ENCODE measurements at regions not wholly inside any gene's neighbourhood (a gene's known extent, or its start where the extent isn't known, plus 50 kb on each side); places are given as distances from the start of the nearest gene placed in this dataset.
A peak's percentile ranks its signal among the peaks of the same experiment; 100 is the strongest.
"Not testable (repeated sequence)": the region's sequence is repeated elsewhere in the genome, so short reads cannot be mapped to it uniquely, and the experiment has no call there.

GRCh38 chr15:79609506-79609905 is 177.4 kb downstream of the MINAR1 start:
- DNase-seq: no peak

- no peak for DNase-seq
Measured at GRCh38 chr15:79610021-79610420, 177.9 kb downstream of the MINAR1 start.

- DNase-seq: no peak
Measured at GRCh38 chr15:79615754-79616153, 183.6 kb downstream of the MINAR1 start.

- DNase-seq: no peak
Measured at GRCh38 chr15:79617071-79617470, 184.9 kb downstream of the MINAR1 start.

GRCh38 chr15:79620112-79620857 is 188.1 kb downstream of the MINAR1 start:
- no peak for DNase-seq

GRCh38 chr15:79621805-79622204 is 189.7 kb downstream of the MINAR1 start:
- not testable (repeated sequence) for DNase-seq

- no peak for DNase-seq
Measured at GRCh38 chr15:79623488-79623887, 191.4 kb downstream of the MINAR1 start.

- DNase-seq: no peak
Measured at GRCh38 chr15:79629687-79630086, 197.6 kb downstream of the MINAR1 start.

GRCh38 chr15:79632457-79632856 is 200.3 kb downstream of the MINAR1 start:
- no peak for DNase-seq

- DNase-seq: no peak
Measured at GRCh38 chr15:79635149-79635771, 203.1 kb downstream of the MINAR1 start.

- DNase-seq: no peak
Measured at GRCh38 chr15:79635897-79636561, 203.9 kb downstream of the MINAR1 start.

- DNase-seq: no peak
Measured at GRCh38 chr15:79640206-79640605, 208.1 kb downstream of the MINAR1 start.

- no peak for DNase-seq
Measured at GRCh38 chr15:79641841-79642240, 209.7 kb downstream of the MINAR1 start.

- DNase-seq: no peak
Measured at GRCh38 chr15:79643393-79643792, 211.3 kb downstream of the MINAR1 start.

- DNase-seq: peak; percentile 53
Measured at GRCh38 chr15:79644091-79644490, 212.0 kb downstream of the MINAR1 start.

- not testable (repeated sequence) for DNase-seq
Measured at GRCh38 chr15:79652972-79653371, 220.8 kb downstream of the MINAR1 start.

- DNase-seq: no peak
Measured at GRCh38 chr15:79653533-79653932, 221.4 kb downstream of the MINAR1 start.

GRCh38 chr15:79656151-79657000 is 224.2 kb downstream of the MINAR1 start:
- DNase-seq: no peak

- DNase-seq: no peak
Measured at GRCh38 chr15:79657722-79658121, 225.6 kb downstream of the MINAR1 start.

GRCh38 chr15:79659691-79660090 is 227.6 kb downstream of the MINAR1 start:
- no peak for DNase-seq

GRCh38 chr15:79661411-79661810 is 229.3 kb downstream of the MINAR1 start:
- DNase-seq: no peak

GRCh38 chr15:79673416-79674123 is 223.2 kb downstream of the MTHFS start:
- DNase-seq: peak; percentile 68

- no peak for DNase-seq
Measured at GRCh38 chr15:79674124-79674465, 222.7 kb downstream of the MTHFS start.

Data from activated CD4-positive, alpha-beta T cell treated with anti-CD3 and anti-CD28 coated beads, Interleukin-10, Interleukin-2, amounts not matched to agents 100 ng/mL and 50 ng/mL, durations not matched to agents 16 hours and 8 hours (primary cell).